SJCRH30 (cell line): ENCODE measurements at regions not wholly inside any gene's neighbourhood (a gene's known extent, or its start where the extent isn't known, plus 50 kb on each side); places are given as distances from the start of the nearest gene placed in this dataset.

ENCODE experiments used
- DNase-seq, 2 experiments: peaks; one replicate each; pipeline ENCODE4 v3.0.0-alpha.2; 2015 to 2020
- H3K27ac ChIP-seq: fragments of 250-450 bp; sonication (Bioruptor Pico); 2 replicates; pipeline ENCODE4 v1.5.1; 2020; ENCODE audit warnings: mild to moderate bottlenecking, moderate library complexity
- H3K27me3 ChIP-seq: fragments of 250-450 bp; sonication (Bioruptor Pico); 2 replicates; pipeline ENCODE4 v1.5.1; 2020; ENCODE audit warnings: mild to moderate bottlenecking, moderate library complexity
- H3K36me3 ChIP-seq: fragments of 250-450 bp; sonication (Bioruptor Pico); 2 replicates; pipeline ENCODE4 v1.5.1; 2020; ENCODE audit warnings: mild to moderate bottlenecking, moderate library complexity
- H3K4me1 ChIP-seq: fragments of 250-450 bp; sonication (Bioruptor Pico); 2 replicates; pipeline ENCODE4 v1.5.1; 2020; ENCODE audit warnings: mild to moderate bottlenecking, moderate library complexity
- H3K4me3 ChIP-seq: fragments of 250-450 bp; sonication (Bioruptor Pico); 2 replicates; pipeline ENCODE4 v1.5.1; 2020; ENCODE audit warnings: mild to moderate bottlenecking, moderate library complexity
- H3K9me3 ChIP-seq: fragments of 250-450 bp; sonication (Bioruptor Pico); replicated peaks from 2 replicates; pipeline ENCODE4 v1.5.1; 2020; ENCODE audit warnings: mild to moderate bottlenecking, moderate library complexity

DNA sequence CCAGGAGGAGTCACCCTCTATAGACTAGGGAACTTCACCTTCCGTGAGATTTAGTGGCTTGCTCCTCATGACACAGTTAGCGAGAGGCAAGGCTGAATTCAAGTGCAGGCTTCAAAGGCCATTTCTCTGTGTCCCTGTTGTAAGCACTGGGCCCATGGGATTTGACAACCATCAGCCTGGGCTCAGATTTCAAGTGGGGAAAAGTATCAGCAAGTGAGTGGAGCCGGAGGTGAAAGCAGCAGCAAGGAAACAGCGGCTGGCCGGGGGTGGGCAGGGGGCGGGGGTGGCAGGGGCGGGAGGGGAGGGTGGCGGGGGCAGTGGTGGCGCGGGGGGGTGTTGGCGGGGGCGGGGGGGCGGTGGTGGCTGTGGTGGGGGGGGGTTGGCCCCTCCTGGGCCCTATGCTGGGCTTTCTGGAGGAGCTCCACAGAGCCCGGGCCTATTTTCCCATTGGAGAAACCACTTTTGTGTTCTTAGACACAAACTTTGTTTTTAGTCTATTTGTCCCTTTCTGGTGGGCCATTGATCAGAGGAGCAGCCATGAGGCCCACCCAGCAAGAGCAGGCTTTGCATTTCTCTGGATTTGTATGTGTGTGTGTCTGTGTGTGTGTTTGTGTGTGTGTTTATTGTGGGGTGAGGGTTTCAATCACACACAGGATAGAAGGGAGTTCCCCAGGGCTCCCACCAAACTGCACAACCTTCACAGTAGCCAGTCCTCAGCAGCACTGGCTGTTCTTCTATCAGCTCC lies 165.4 kb upstream of the RAI14 start:
- Histone ChIP-seq H3K4me1 (peaks cover 14% of the 10 kb centered on the region), H3K9me3 (no peaks in the 10 kb centered on the region), H3K36me3 (no peaks in the 10 kb centered on the region), H3K4me3 (peak overlapping the region; percentile 51), H3K27ac (peak overlapping the region; percentile 37), H3K27me3 (no peaks in the 10 kb centered on the region)
- peak; percentile 69 to 87 for DNase-seq

DNA sequence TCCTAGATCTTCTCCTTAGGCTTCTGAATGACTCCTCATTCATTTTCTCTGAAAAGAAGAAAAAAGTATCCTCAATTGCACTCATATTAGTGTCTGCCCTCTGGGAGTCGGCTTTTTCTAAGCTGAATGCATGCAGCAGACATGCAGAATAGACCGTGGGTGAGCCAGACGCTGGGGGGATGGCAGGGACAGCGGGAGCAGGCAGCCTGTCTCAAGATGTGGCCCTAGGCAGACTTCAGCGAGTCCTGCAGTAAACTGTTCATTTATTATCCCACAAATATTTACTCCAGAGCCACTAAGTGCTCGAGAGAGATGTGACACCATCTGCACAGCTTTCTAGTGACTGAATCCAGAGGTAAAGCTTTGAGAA lies 164.9 kb upstream of the RAI14 start:
- H3K36me3 ChIP-seq, result no peaks in the 10 kb centered on the region
- peak overlapping the region; percentile 37 for H3K27ac ChIP-seq

DNA sequence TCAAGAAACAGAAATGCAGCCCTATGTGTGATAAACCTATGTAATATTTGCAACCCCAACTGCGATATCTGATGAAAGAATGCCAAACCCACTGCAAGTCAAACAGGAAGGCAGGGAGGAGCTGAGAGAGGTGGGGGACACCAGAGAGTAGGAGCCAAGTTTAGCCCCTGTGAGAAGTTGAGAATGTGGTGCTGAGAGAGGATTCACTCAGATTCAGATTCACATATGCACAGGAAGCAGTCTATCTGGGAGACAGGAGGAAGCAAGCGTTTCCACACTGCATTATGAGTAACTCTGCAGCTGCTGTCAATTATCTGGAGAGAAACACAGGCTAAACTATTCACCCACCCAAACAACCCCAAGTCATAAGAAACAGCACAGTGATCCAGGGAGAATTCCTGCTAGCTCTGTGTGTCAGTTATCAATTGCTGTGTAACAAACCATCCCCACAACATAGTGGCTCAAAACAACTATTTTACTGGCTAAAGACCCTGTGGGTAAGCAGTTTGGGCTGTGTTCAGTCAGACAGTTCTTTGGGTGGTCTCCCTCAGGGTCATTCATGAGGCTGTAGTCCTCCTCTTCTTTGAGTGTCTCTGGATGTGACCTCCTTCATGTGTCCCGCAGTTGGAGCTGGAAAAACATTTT lies 161.9 kb upstream of the RAI14 start:
- H3K9me3 ChIP-seq, result no peaks in the 10 kb centered on the region
- H3K27ac ChIP-seq, result no peak overlapping the region
- DNase-seq, result peak in 1 of 2 experiments; percentile 59
- H3K4me1 ChIP-seq, result peaks cover 26% of the 10 kb centered on the region
- H3K36me3 ChIP-seq, result no peaks in the 10 kb centered on the region
- no peak overlapping the region for H3K4me3 ChIP-seq
- no peaks in the 10 kb centered on the region for H3K27me3 ChIP-seq

More for the DNA sequence above, 164.9 kb upstream of the RAI14 start:
- DNase-seq, result peak; percentile 48 to 66
- peak overlapping the region; percentile 51 for H3K4me3 ChIP-seq
- no peaks in the 10 kb centered on the region for H3K27me3 ChIP-seq
- no peaks in the 10 kb centered on the region for H3K9me3 ChIP-seq
- H3K4me1 ChIP-seq, result peaks cover 14% of the 10 kb centered on the region

- peaks cover 27% of the 10 kb centered on the region for H3K4me1 ChIP-seq
- H3K36me3 ChIP-seq, result no peaks in the 10 kb centered on the region
- no peak overlapping the region for H3K4me3 ChIP-seq
- H3K9me3 ChIP-seq, result no peaks in the 10 kb centered on the region
- H3K27ac ChIP-seq, result no peak overlapping the region
- no peak for DNase-seq
- H3K27me3 ChIP-seq, result no peaks in the 10 kb centered on the region
These were observed 160.9 kb upstream of the RAI14 start for GRCh38 chr5:34495178-34495577.

GRCh38 chr5:34496260-34496691 lies 159.9 kb upstream of the RAI14 start:
- DNase-seq, result no peak
- Histone ChIP-seq H3K27me3 (no peaks in the 10 kb centered on the region), H3K4me3 (no peak overlapping the region), H3K27ac (no peak overlapping the region), H3K36me3 (no peaks in the 10 kb centered on the region), H3K4me1 (peaks cover 20% of the 10 kb centered on the region), H3K9me3 (no peaks in the 10 kb centered on the region)

DNA sequence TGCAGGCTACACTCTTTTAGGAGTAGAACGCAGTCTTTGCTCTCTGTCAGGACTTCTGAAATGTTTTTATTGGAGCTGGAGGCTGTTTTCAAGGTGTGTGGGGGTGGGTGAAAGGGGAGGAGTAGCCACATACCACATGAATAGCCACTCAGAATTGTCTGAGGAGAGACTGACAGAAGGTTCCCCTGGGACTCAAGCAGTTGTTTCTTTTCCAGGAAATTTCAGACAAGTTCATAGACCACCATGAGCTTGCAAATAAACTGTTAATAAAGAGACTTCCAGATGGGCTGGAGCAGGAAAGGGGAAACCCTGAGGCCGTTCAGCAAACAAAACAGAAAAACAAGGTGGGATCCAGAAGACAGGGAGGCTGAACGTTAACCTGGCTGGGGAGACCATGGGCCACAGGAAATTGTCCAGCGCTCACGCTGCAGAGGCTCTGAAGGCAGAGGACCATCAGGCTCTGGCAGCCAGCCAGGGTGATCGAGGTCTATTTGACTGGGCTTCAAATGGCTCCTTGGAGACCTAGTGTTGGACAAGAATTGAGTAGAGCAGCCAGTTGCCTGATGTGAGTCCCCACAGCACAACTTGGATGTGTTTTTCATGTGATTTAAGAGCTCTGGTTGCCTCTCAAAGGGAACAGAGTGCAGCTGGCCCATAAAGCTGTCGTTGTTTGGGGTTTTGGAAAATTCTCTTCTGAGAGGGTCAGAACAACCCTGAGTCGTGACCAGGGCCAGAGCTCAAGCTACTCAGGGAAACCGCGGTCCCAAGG lies 159.2 kb upstream of the RAI14 start:
- Histone ChIP-seq H3K4me1 (peaks cover 15% of the 10 kb centered on the region; the same call in 1 of the 2 replicates), H3K36me3 (no peaks in the 10 kb centered on the region), H3K4me3 (no peak overlapping the region), H3K27me3 (no peaks in the 10 kb centered on the region), H3K9me3 (no peaks in the 10 kb centered on the region), H3K27ac (no peak overlapping the region)
- peak; percentile 33 to 61 for DNase-seq

DNA sequence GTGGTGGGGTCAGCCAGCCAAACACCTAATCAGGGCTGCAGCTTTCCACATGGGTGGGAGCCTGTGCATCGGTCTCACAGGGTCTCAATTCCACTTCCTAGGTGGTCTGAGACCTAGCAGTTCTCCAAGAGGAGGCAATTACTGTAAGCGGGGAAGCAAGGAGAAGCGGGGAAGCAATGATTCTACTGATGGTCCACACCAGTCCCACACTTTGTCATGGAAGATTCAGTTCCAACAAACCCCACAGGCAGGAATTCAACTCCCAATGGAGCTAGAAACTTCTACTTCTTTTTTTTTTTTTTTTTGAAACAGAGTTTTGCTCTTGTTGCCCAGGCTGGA lies 158.7 kb upstream of the RAI14 start:
- Histone ChIP-seq H3K27me3 (no peaks in the 10 kb centered on the region), H3K36me3 (no peaks in the 10 kb centered on the region), H3K4me3 (no peak overlapping the region), H3K27ac (no peak overlapping the region), H3K4me1 (peaks cover 15% of the 10 kb centered on the region; the same call in 1 of the 2 replicates), H3K9me3 (no peaks in the 10 kb centered on the region)
- DNase-seq, result no peak

DNA sequence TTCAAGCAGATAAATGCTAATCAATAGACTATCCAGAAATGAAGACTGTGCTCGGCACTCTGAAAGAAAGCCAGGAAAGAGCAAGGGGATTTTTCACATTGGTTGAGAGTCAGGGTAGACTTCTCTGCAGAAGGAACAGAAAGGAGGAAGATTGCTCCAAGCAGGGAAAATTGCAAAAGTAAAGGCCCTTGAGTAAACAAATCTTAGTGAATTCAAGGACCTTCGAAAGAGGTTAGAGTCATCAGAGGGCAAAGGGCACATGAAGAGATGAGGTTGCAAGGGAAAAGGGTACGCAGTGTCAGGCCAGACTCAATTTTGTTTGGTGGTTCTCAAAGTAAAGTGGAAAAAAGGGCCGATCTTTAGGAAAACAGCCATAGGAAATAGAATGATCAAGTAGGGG lies 157.6 kb upstream of the RAI14 start:
- H3K4me1 ChIP-seq, result peaks cover 15% of the 10 kb centered on the region; the same call in 1 of the 2 replicates
- H3K27me3 ChIP-seq, result no peaks in the 10 kb centered on the region
- no peak for DNase-seq
- H3K4me3 ChIP-seq, result no peak overlapping the region
- H3K36me3 ChIP-seq, result no peaks in the 10 kb centered on the region
- H3K27ac ChIP-seq, result no peak overlapping the region; the same call in 1 of the 2 replicates
- no peaks in the 10 kb centered on the region for H3K9me3 ChIP-seq

- no peak for DNase-seq
- no peaks in the 10 kb centered on the region for H3K9me3 ChIP-seq
- H3K27me3 ChIP-seq, result no peaks in the 10 kb centered on the region
- H3K27ac ChIP-seq, result peak overlapping the region; percentile 4; the same call in 1 of the 2 replicates
- H3K4me1 ChIP-seq, result peaks cover 15% of the 10 kb centered on the region; the same call in 1 of the 2 replicates
- no peaks in the 10 kb centered on the region for H3K36me3 ChIP-seq
- H3K4me3 ChIP-seq, result no peak overlapping the region
These were observed 157.0 kb upstream of the RAI14 start for GRCh38 chr5:34499001-34499734.

GRCh38 chr5:34500236-34500847 lies 155.8 kb upstream of the RAI14 start:
- H3K27ac ChIP-seq, result no peak overlapping the region
- no peak overlapping the region for H3K4me3 ChIP-seq
- peaks cover 15% of the 10 kb centered on the region; the same call in 1 of the 2 replicates for H3K4me1 ChIP-seq
- no peaks in the 10 kb centered on the region for H3K36me3 ChIP-seq
- no peaks in the 10 kb centered on the region for H3K27me3 ChIP-seq
- H3K9me3 ChIP-seq, result no peaks in the 10 kb centered on the region
- no peak for DNase-seq

DNA sequence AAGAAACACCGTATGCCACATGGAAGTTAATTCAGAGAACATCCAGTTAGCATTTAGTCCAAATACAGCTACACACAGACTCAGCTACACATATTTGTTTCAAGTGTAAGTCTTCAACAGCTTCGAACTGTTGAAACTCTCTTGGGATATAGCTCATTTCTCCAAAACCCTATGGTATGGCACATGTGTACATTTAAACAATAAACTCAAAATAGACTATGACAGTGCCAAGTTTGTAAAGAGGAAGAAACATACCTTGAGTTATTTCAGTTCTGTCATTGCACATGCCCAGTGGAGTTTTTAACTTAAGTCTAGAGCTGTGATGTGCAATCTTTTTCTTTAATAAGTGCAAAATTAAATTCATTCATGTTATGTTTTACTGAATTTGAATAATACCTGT lies 155.1 kb upstream of the RAI14 start:
- Histone ChIP-seq H3K36me3 (no peaks in the 10 kb centered on the region), H3K27ac (no peak overlapping the region), H3K27me3 (no peaks in the 10 kb centered on the region), H3K9me3 (no peaks in the 10 kb centered on the region), H3K4me1 (peaks cover 15% of the 10 kb centered on the region; the same call in 1 of the 2 replicates), H3K4me3 (no peak overlapping the region)
- no peak for DNase-seq

- peaks cover 14% of the 10 kb centered on the region; the same call in 1 of the 2 replicates for H3K4me1 ChIP-seq
- no peaks in the 10 kb centered on the region for H3K36me3 ChIP-seq
- DNase-seq, result no peak
- no peak overlapping the region for H3K4me3 ChIP-seq
- H3K27ac ChIP-seq, result no peak overlapping the region
- H3K9me3 ChIP-seq, result no peaks in the 10 kb centered on the region
- H3K27me3 ChIP-seq, result no peaks in the 10 kb centered on the region; the same call in 1 of the 2 replicates
These were observed 154.3 kb upstream of the RAI14 start for GRCh38 chr5:34501840-34502239.

DNA sequence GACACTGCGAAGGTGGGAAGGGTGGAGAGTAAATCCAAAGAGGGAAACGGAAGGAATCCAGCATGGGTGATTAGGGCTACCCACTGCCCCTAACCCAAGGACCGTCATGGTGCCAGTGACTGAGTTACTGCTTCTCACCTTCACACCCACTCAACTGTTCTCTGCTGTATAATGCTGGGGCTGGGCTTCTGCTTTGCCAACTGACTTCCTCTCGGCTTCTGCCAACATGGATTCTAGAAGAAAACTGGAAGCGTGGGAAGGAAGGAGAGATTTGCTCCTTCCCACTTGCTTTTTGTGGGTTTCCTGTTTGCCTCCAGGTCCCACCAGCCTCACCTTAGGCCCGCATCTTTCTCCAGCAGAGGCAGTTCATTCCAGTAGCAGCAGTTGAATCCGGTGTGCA lies 153.5 kb upstream of the RAI14 start:
- peaks cover 9% of the 10 kb centered on the region; the same call in 1 of the 2 replicates for H3K4me1 ChIP-seq
- H3K27ac ChIP-seq, result no peak overlapping the region
- no peaks in the 10 kb centered on the region; the same call in 1 of the 2 replicates for H3K27me3 ChIP-seq
- DNase-seq, result no peak
- H3K9me3 ChIP-seq, result no peaks in the 10 kb centered on the region
- no peak overlapping the region for H3K4me3 ChIP-seq
- no peaks in the 10 kb centered on the region for H3K36me3 ChIP-seq
